AG04450 (cell line): ENCODE measurements at regions not wholly inside any gene's neighbourhood (a gene's known extent, or its start where the extent isn't known, plus 50 kb on each side); places are given as distances from the start of the nearest gene placed in this dataset.
"Not testable (repeated sequence)": the region's sequence is repeated elsewhere in the genome, so short reads cannot be mapped to it uniquely, and the experiment has no call there.

ENCODE experiments used
- CTCF ChIA-PET: fragments of 300-600, 350-600 bp; formaldehyde crosslinking; extraction: SDS; loops from one replicate; lab custom pipeline; 2022; ENCODE audit warnings: antibody characterized with exemption, inconsistent platforms; lab: Charles Lee
- POLR2A ChIA-PET: fragments of 350-600 bp; formaldehyde crosslinking; extraction: SDS; loops from one replicate; lab custom pipeline; 2021; ENCODE audit warnings: antibody characterized with exemption, inconsistent platforms; lab: Yijun Ruan, JAX
- DNase-seq: peaks from one replicate; pipeline ENCODE4 v3.0.0-alpha.2; 2011; ENCODE audit warnings: low read depth, low spot score
- H3K27ac ChIP-seq: one replicate; pipeline ENCODE4 v1.5.1; 2012; ENCODE audit warnings: low read depth, low read length, control low read depth
- H3K27me3 ChIP-seq: one replicate; pipeline ENCODE4 v1.6.0; 2012; ENCODE audit warnings: low read length; ENCODE audit not compliant: control insufficient read depth, insufficient read depth
- H3K4me3 ChIP-seq: 2 replicates; pipeline ENCODE4 v1.5.1; 2011; ENCODE audit warnings: mild to moderate bottlenecking, low read depth, low read length, control low read depth
- H3K9me3 ChIP-seq: 2 replicates; pipeline ENCODE4 v1.5.1; 2012; ENCODE audit warnings: low read length; ENCODE audit not compliant: control insufficient read depth, insufficient read depth
- TF ChIP-seq, protein P1 (sequence below): IDR thresholded peaks from 2 replicates; pipeline ENCODE4 v1.5.1; 2011; ENCODE audit warnings: low read depth, low read length, control low read depth, inconsistent platforms

DNA sequence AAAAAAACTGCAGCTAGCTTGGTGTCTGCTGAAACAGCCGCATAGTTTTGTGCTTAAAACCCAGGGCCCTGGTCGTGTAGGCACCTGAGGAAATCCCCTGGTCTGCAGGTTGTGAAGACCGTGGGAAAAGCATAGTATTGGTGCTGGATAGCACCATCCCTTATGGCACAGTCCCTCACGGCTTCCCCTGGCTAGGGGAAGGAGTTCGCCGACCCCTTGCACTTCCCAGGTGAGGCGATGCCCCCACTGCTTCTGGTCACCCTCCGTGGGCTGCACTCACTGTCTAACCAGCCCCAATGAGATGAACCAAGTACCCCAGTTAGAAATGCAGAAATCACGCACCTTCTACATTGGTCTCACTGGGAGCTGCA, 1105.1 kb downstream of the STPG2 start:
- Histone ChIP-seq H3K4me3 (no peak overlapping the region), H3K9me3 (peaks cover 6% of the 10 kb centered on the region), H3K27me3 (no peaks in the 10 kb centered on the region), H3K27ac (no peak overlapping the region)
- no peak for DNase-seq
- TF ChIP-seq, protein P1, sequence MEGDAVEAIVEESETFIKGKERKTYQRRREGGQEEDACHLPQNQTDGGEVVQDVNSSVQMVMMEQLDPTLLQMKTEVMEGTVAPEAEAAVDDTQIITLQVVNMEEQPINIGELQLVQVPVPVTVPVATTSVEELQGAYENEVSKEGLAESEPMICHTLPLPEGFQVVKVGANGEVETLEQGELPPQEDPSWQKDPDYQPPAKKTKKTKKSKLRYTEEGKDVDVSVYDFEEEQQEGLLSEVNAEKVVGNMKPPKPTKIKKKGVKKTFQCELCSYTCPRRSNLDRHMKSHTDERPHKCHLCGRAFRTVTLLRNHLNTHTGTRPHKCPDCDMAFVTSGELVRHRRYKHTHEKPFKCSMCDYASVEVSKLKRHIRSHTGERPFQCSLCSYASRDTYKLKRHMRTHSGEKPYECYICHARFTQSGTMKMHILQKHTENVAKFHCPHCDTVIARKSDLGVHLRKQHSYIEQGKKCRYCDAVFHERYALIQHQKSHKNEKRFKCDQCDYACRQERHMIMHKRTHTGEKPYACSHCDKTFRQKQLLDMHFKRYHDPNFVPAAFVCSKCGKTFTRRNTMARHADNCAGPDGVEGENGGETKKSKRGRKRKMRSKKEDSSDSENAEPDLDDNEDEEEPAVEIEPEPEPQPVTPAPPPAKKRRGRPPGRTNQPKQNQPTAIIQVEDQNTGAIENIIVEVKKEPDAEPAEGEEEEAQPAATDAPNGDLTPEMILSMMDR, result no peak
- POLR2A ChIA-PET, result no interaction called here
- CTCF ChIA-PET, result no interaction called here

DNA sequence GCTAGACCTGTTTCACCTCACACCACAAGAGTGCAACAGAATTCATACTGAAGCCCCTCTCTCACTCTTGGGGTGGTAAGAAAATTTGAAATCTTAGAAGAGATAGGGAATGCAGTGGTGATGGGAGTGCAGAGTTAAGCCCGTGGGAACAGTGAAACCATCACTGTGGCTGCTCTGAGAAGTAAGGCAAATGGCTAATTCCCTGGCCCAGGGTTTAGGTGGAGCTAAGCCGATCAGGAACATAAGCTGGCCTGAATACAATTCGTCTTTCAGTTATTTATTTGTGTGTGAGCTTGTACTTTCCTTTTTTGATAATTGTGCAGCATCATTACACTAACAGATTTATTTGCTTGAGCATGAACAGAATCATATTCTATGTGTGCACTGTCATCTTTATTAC, 1070.6 kb downstream of the STPG2 start:
- no peak for DNase-seq
- ChIA-PET POLR2A (no interaction called here), CTCF (no interaction called here)
- no peak overlapping the region for H3K27ac ChIP-seq
- no peaks in the 10 kb centered on the region for H3K27me3 ChIP-seq
- TF ChIP-seq, protein P1, result no peak
- no peak overlapping the region for H3K4me3 ChIP-seq
- peaks cover 12% of the 10 kb centered on the region for H3K9me3 ChIP-seq

DNA sequence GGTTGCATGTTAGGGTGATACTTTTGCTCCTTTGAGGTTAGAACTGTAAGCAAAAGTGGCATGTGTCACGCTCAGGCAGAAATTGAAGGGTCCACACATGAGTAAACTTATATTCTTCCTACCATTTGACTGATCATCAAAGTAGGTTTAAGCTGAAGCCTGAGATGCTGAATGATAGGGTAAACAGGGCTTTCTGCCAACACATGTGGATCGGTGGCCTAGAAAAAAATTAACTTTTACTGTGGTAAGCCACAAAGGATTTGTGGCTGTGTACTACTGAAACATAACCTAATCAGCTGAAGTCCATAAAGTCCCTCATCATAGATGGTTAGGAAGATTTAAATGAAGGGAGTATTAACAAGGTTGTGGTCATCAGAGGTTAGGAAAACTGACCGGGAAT, 1070.1 kb downstream of the STPG2 start:
- Histone ChIP-seq H3K9me3 (peaks cover 12% of the 10 kb centered on the region), H3K27ac (no peak overlapping the region), H3K27me3 (no peaks in the 10 kb centered on the region), H3K4me3 (no peak overlapping the region)
- no peak for DNase-seq
- ChIA-PET CTCF (no interaction called here), POLR2A (no interaction called here)
- TF ChIP-seq, protein P1, result no peak

DNA sequence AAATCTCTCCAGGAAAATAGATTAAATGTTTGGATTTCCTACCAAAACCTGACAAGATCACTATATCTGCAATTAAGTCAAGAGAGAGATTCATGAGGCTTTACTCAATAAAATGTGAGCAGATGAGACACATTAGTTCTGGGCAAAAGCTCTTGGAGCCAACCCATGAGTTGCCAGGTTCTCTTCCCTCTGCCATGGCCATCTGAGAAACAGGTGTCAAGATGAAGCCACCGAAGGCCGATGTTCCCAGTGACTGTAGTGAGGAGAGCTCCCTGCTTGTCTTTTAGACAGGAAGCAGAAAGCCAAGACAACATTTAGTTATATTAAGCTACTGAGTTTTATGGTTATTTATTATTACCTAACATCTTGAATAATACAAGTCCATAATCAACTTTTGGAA, 1068.7 kb downstream of the STPG2 start:
- Histone ChIP-seq H3K27ac (no peak overlapping the region), H3K4me3 (no peak overlapping the region), H3K9me3 (peaks cover 12% of the 10 kb centered on the region), H3K27me3 (no peaks in the 10 kb centered on the region)
- ChIA-PET POLR2A (no interaction called here), CTCF (no interaction called here)
- TF ChIP-seq, protein P1, result no peak
- DNase-seq, result no peak

DNA sequence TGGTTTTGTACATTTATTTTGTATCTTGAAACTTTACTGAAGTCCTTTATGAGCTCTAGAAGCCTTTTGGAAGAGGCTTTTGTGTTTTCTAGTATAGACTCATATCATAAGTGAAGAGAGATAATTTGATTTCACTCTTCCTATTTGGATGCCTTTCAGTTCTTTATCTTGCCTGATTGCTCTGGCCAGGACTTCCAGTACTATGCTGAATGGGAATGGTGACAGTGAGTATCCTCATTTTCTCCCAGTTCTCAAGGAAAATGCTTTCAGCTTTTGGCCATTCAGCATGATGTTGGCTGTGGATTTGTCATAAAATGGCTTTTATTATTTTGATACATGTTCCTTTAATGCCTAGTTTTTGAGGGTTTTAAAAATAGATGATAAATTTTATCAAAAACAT, 1061.3 kb downstream of the STPG2 start:
- CTCF ChIA-PET, result no interaction called here
- Histone ChIP-seq H3K27ac (no peak overlapping the region), H3K9me3 (no peaks in the 10 kb centered on the region), H3K4me3 (no peak overlapping the region), H3K27me3 (no peaks in the 10 kb centered on the region)
- TF ChIP-seq, protein P1, result no peak
- DNase-seq, result no peak
- POLR2A ChIA-PET, result no interaction called here

DNA sequence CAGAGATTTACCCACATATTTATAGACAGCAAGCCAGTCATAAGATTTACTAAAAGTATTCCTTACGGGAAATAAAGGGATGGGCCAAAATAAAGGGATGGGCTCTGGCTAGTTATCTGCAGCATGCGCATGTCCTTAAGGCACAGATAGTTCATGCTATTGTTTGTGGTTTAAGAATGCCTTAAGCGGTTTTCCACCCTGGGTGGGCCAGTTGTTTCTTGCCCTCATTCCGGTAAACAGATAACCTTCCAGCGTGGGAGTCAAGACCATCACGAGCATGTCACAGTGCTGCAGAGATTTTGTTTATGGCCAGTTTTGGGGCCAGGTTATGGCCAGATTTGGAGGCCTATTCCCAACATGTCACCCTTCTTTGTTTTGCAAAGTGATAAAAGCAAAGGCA, 1046.2 kb downstream of the STPG2 start:
- H3K4me3 ChIP-seq, H3K27me3 ChIP-seq, POLR2A ChIA-PET, CTCF ChIA-PET, H3K27ac ChIP-seq, DNase-seq: not testable (repeated sequence)
- H3K9me3 ChIP-seq, result peaks cover 12% of the 10 kb centered on the region; the same call in 1 of the 2 replicates

DNA sequence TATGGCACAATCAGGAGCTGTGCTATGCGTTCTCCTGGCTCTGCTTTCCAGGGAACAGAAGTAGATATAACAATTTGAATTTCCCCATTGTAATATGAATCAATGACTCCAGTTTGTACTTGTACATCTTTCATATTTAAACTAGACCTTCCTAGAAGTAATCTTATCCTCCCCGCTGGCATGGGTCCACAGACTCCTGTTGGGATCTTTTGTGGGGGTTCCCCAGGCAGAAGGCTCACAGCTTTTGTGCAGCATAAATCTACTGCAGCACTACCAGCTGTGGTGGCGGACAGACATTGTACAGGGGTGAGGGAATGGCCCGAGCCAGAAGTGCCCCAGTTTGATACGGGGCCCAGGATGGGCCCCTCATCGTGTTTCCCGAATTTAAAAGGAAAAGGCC, 1042.1 kb downstream of the STPG2 start:
- H3K27me3 ChIP-seq, CTCF ChIA-PET, POLR2A ChIA-PET, DNase-seq, H3K4me3 ChIP-seq, H3K27ac ChIP-seq: not testable (repeated sequence)
- H3K9me3 ChIP-seq, result peaks cover 12% of the 10 kb centered on the region; the same call in 1 of the 2 replicates
